OCI-LY3 (cell line): ENCODE measurements at regions not wholly inside any gene's neighbourhood (a gene's known extent, or its start where the extent isn't known, plus 50 kb on each side); places are given as distances from the start of the nearest gene placed in this dataset.

Experiments
- CTCF ChIP-seq: fragments of 200-600, 300-600 bp; sonication (generic); IDR thresholded peaks from 2 replicates; pipeline ENCODE4 v1.5.1; 2014; ENCODE audit warnings: antibody characterized with exemption, low read length, low read depth
- EZH2phosphoT487 ChIP-seq: fragments of 200-600 bp; shearing (Covaris generic); IDR thresholded peaks from 2 replicates; pipeline ENCODE4 v1.6.1; 2018; ENCODE audit warnings: antibody characterized with exemption, mixed run types, low read depth

- TF ChIP-seq CTCF (no peak), EZH2phosphoT487 (no peak)
Measured at GRCh38 chr9:91502913-91503672, 79.5 kb upstream of the NFIL3 start.
